ENCODE measurements at regions not wholly inside any gene's neighbourhood (a gene's known extent, or its start where the extent isn't known, plus 50 kb on each side); places are given as distances from the start of the nearest gene placed in this dataset.

DNA sequence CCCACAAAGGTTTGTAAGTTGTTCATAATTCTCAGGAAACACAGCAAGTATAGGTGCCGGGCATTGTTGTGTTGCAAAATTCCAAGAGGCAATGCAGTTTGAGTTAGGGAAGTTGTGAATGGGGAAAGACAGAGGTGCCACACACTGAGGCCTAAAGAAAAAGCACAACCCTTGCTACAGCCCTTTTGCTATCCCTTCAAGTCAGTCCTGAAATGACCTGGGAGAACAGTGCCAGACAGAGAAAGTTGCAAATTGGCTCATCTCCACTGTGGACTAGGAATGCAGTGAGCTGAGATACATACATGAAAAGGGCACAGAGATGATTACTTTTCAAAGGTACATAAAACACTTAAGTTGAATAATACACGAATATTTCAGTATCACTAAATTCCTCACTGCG lies 213.3 kb upstream of the TMTC1 start:
- TF ChIP-seq, protein P1, sequence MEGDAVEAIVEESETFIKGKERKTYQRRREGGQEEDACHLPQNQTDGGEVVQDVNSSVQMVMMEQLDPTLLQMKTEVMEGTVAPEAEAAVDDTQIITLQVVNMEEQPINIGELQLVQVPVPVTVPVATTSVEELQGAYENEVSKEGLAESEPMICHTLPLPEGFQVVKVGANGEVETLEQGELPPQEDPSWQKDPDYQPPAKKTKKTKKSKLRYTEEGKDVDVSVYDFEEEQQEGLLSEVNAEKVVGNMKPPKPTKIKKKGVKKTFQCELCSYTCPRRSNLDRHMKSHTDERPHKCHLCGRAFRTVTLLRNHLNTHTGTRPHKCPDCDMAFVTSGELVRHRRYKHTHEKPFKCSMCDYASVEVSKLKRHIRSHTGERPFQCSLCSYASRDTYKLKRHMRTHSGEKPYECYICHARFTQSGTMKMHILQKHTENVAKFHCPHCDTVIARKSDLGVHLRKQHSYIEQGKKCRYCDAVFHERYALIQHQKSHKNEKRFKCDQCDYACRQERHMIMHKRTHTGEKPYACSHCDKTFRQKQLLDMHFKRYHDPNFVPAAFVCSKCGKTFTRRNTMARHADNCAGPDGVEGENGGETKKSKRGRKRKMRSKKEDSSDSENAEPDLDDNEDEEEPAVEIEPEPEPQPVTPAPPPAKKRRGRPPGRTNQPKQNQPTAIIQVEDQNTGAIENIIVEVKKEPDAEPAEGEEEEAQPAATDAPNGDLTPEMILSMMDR (conservative IDR thresholded peaks at IDR 0.05; ENCODE audit: low read depth, low read length) = no peak
- no peak for TF ChIP-seq EZH2phosphoT487 (IDR thresholded peaks at IDR 0.05; ENCODE audit: borderline replicate concordance, low read length)
